PFSK-1 (cell line): ENCODE measurements at regions not wholly inside any gene's neighbourhood (a gene's known extent, or its start where the extent isn't known, plus 50 kb on each side); places are given as distances from the start of the nearest gene placed in this dataset.

ENCODE experiments used
- TAF1 ChIP-seq: IDR thresholded peaks from 2 replicates; pipeline ENCODE4 v1.6.1; 2012; ENCODE audit warnings: low read length, control low read depth, borderline replicate concordance; ENCODE audit not compliant: insufficient read depth
- TF ChIP-seq, protein P1 (sequence below), 2 experiments: IDR thresholded peaks; 2 replicates each; pipeline versions ENCODE4 v1.6.1 to v1.8.0; 2011 to 2012; ENCODE audit warnings: low read depth in 2 of 2, low read length in 2 of 2, control low read depth in 1 of 2, inconsistent platforms in 1 of 2, mild to moderate bottlenecking in 1 of 2, moderate library complexity in 1 of 2; ENCODE audit not compliant: insufficient read depth in 1 of 2

DNA sequence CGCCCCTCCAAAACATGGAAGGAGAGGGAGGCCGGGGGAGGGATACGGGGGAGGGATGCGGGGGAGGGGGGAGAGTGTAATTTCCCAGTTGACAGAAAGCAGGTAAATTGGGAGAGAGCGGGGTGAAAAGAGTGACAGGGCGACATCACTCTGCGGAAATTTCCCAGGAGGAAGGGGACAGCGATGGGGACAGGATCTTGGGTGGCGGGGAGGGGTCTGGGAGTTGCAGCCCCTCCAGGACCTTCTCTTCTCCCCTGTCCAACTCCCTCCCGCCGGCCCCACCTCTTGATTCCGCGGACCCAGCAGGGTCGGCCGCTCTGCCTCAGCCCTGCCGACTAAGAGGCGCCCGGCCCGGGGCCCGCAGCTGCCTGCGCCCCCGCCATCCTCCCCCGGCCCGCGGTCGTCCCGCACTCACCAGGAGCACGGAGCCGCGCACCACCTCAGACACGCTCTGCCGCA lies 108.0 kb upstream of the DOCK9 start:
- TF ChIP-seq, protein P1, sequence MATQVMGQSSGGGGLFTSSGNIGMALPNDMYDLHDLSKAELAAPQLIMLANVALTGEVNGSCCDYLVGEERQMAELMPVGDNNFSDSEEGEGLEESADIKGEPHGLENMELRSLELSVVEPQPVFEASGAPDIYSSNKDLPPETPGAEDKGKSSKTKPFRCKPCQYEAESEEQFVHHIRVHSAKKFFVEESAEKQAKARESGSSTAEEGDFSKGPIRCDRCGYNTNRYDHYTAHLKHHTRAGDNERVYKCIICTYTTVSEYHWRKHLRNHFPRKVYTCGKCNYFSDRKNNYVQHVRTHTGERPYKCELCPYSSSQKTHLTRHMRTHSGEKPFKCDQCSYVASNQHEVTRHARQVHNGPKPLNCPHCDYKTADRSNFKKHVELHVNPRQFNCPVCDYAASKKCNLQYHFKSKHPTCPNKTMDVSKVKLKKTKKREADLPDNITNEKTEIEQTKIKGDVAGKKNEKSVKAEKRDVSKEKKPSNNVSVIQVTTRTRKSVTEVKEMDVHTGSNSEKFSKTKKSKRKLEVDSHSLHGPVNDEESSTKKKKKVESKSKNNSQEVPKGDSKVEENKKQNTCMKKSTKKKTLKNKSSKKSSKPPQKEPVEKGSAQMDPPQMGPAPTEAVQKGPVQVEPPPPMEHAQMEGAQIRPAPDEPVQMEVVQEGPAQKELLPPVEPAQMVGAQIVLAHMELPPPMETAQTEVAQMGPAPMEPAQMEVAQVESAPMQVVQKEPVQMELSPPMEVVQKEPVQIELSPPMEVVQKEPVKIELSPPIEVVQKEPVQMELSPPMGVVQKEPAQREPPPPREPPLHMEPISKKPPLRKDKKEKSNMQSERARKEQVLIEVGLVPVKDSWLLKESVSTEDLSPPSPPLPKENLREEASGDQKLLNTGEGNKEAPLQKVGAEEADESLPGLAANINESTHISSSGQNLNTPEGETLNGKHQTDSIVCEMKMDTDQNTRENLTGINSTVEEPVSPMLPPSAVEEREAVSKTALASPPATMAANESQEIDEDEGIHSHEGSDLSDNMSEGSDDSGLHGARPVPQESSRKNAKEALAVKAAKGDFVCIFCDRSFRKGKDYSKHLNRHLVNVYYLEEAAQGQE (IDR thresholded peaks at IDR 0.05; ENCODE audit: insufficient read depth in 1 of 2, low read depth in 2 of 2, low read length in 2 of 2), result no peak
- no peak for TF ChIP-seq TAF1
